ENCODE measurements at regions not wholly inside any gene's neighbourhood (a gene's known extent, or its start where the extent isn't known, plus 50 kb on each side); places are given as distances from the start of the nearest gene placed in this dataset.

DNA sequence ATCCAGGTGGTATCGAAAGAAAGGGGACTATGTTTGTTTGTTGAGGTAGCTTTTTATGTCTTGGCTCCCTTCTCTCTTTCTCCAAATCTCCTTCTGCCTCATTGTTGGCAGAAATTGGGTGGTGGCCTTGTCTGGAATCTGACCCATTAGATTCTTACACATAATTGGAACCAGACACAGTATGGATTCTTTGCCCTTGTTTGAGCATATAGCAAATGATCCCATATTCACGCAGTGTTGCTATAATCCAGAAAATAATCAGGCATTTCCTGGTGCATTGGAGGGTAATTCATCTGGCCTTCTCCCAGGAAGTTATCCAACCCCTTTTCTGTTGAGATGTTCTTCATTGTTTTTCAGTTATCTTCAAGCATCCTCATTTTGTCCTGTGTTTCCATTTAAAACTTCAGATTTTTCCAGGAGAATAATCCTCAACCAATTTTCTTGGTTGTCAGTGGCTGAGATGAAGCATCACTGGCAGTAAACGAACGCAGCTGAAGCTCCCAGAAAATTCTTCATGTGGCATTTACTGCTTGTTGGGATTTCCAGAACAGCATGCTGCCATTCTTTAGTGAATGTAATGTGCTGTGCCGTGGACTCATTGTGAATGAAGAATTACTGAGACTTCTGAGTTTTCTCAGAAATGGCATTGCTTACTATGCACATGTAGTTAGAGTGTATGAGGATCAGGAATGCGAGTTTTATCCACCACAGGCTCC, 70.5 kb upstream of the NTRK2 start:
- H3K9me3 ChIP-seq = no peaks in the 10 kb centered on the region
- H3K4me3 ChIP-seq = no peak overlapping the region
- no peak overlapping the region for H3K27ac ChIP-seq
- ChIA-PET CTCF (interaction anchor here (0.6 kb wide), 1 partner anchor 422 kb away, joined by 4 read pairs; no protein-coding TSS in a partner anchor), POLR2A (no interaction called here)
- DNase-seq (ENCODE audit: low read depth in 1 of 2, low spot score in 1 of 2) = no peak
- H3K4me2 ChIP-seq = no peak overlapping the region
- ATAC-seq = no peak
- no peak for FAIRE-seq
- no peaks in the 10 kb centered on the region for H3K4me1 ChIP-seq
- 7% methylated on average over 6 of the region's 6 CpGs for WGBS (ENCODE audit: missing lambda C conversion rate)
- TF ChIP-seq MAZ (IDR thresholded peaks at IDR 0.05; ENCODE audit: borderline replicate concordance, low read depth, low read length) = no peak
- TF ChIP-seq KDM1A (IDR thresholded peaks at IDR 0.05; ENCODE audit: low read depth) = no peak
- TF ChIP-seq TFCP2L1 (CRISPR knock-in tag; IDR thresholded peaks at IDR 0.05) = no peak
- no peak for TF ChIP-seq RAD21 (conservative IDR thresholded peaks at IDR 0.05 in 1 of 2, IDR thresholded peaks at IDR 0.05 in 1 of 2)
- TF ChIP-seq RNF2 (IDR thresholded peaks at IDR 0.05; ENCODE audit: borderline replicate concordance, low read depth) = no peak

DNA sequence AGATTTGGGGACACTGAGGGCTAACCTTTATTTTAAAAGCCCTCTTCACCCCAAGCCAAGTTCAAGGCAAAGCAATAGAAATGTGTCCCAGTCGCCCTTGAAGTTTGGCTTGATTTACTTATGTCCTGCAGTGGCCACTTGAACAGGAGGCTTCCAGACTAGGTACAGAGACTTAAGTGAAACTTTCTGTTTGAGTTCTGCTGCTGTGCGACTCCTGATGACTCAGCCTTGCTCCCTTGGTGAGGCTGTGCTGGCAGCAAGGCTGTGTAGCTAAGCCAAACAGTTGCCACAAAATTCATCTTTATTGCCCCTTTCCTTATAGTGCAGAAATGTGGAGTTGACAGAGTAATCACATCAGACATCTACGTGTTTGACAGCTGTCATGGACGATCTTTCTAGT, 68.8 kb upstream of the NTRK2 start:
- Histone ChIP-seq H3K27ac (no peak overlapping the region), H3K4me1 (no peaks in the 10 kb centered on the region), H3K4me2 (no peak overlapping the region), H3K4me3 (no peak overlapping the region), H3K9me3 (no peaks in the 10 kb centered on the region)
- ChIA-PET POLR2A (no interaction called here), CTCF (interaction anchor here (0.6 kb wide), 1 partner anchor 98 kb away, joined by 3 read pairs; no protein-coding TSS in a partner anchor)
- TF ChIP-seq MAZ (IDR thresholded peaks at IDR 0.05; ENCODE audit: borderline replicate concordance, low read depth, low read length) (no peak), MYC (IDR thresholded peaks at IDR 0.05; ENCODE audit: borderline replicate concordance, low read length) (no peak), FOSL2 (IDR thresholded peaks at IDR 0.05) (no peak), FOSL2 (CRISPR knock-in tag; IDR thresholded peaks at IDR 0.05) (no peak), NPAS2 (CRISPR knock-in tag; IDR thresholded peaks at IDR 0.05; ENCODE audit: borderline replicate concordance) (no peak), CHD4 (IDR thresholded peaks at IDR 0.05; ENCODE audit: borderline replicate concordance) (no peak), HOXA7 (CRISPR knock-in tag; IDR thresholded peaks at IDR 0.05) (no peak), POLR2AphosphoS2 (conservative IDR thresholded peaks at IDR 0.05; ENCODE audit: low read length) (no peak), SMC3 (IDR thresholded peaks at IDR 0.05) (no peak), ZC3H11A (IDR thresholded peaks at IDR 0.05) (no peak), HOXB13 (CRISPR knock-in tag; IDR thresholded peaks at IDR 0.05; ENCODE audit: low read depth) (no peak)
- TF ChIP-seq, protein P1, sequence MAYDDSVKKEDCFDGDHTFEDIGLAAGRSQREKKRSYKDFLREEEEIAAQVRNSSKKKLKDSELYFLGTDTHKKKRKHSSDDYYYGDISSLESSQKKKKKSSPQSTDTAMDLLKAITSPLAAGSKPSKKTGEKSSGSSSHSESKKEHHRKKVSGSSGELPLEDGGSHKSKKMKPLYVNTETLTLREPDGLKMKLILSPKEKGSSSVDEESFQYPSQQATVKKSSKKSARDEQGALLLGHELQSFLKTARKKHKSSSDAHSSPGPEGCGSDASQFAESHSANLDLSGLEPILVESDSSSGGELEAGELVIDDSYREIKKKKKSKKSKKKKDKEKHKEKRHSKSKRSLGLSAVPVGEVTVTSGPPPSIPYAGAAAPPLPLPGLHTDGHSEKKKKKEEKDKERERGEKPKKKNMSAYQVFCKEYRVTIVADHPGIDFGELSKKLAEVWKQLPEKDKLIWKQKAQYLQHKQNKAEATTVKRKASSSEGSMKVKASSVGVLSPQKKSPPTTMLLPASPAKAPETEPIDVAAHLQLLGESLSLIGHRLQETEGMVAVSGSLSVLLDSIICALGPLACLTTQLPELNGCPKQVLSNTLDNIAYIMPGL (CRISPR knock-in tag; IDR thresholded peaks at IDR 0.05; ENCODE audit: borderline replicate concordance) = no peak
- DNase-seq (ENCODE audit: low read depth in 1 of 2, low spot score in 1 of 2) (peak in 1 of 2 experiments; percentile 2), ATAC-seq (no peak), FAIRE-seq (no peak)
- WGBS (ENCODE audit: missing lambda C conversion rate) = 3% methylated on average over 4 of the region's 4 CpGs

DNA sequence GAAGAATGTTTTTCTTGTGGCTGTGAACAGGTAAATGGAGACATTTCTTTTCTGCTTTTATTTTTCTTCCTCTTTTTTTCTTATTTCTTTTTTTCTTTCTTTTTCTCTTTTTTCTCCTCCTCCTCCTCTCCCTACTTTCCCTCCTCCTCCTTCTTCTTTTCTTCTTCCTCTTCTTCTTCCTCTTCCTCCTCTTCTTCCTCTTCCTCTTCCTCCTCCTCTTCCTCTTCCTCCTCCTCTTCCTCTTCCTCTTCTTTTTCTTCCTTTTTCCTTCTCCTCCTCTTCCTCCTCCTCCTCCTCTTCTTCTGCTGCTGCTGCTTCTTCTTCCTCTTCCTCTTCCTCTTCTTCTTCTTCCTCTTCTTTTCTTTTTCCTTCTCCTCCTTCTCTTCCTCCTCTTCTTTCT, 65.3 kb upstream of the NTRK2 start:
- CTCF ChIA-PET = interaction anchor here (0.6 kb wide), 1 partner anchor 599 kb away, joined by 3 read pairs; no protein-coding TSS in a partner anchor
- POLR2A ChIA-PET = no interaction called here
- H3K27ac ChIP-seq = no peak overlapping the region
- ATAC-seq = no peak
- no peak for FAIRE-seq
- H3K9me3 ChIP-seq = no peaks in the 10 kb centered on the region
- no peak overlapping the region for H3K4me3 ChIP-seq
- no peak for DNase-seq (ENCODE audit: low read depth in 1 of 2, low spot score in 1 of 2)
- H3K4me2 ChIP-seq = no peak overlapping the region
- TF ChIP-seq EHF (CRISPR knock-in tag; IDR thresholded peaks at IDR 0.05) = no peak
- no peak for TF ChIP-seq ZC3H11A (IDR thresholded peaks at IDR 0.05)
- no peak for TF ChIP-seq NFE2L2 (conservative IDR thresholded peaks at IDR 0.05; ENCODE audit: low read length)
- no peak for TF ChIP-seq NPAS2 (CRISPR knock-in tag; IDR thresholded peaks at IDR 0.05; ENCODE audit: borderline replicate concordance)
- TF ChIP-seq, protein P2, sequence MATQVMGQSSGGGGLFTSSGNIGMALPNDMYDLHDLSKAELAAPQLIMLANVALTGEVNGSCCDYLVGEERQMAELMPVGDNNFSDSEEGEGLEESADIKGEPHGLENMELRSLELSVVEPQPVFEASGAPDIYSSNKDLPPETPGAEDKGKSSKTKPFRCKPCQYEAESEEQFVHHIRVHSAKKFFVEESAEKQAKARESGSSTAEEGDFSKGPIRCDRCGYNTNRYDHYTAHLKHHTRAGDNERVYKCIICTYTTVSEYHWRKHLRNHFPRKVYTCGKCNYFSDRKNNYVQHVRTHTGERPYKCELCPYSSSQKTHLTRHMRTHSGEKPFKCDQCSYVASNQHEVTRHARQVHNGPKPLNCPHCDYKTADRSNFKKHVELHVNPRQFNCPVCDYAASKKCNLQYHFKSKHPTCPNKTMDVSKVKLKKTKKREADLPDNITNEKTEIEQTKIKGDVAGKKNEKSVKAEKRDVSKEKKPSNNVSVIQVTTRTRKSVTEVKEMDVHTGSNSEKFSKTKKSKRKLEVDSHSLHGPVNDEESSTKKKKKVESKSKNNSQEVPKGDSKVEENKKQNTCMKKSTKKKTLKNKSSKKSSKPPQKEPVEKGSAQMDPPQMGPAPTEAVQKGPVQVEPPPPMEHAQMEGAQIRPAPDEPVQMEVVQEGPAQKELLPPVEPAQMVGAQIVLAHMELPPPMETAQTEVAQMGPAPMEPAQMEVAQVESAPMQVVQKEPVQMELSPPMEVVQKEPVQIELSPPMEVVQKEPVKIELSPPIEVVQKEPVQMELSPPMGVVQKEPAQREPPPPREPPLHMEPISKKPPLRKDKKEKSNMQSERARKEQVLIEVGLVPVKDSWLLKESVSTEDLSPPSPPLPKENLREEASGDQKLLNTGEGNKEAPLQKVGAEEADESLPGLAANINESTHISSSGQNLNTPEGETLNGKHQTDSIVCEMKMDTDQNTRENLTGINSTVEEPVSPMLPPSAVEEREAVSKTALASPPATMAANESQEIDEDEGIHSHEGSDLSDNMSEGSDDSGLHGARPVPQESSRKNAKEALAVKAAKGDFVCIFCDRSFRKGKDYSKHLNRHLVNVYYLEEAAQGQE (IDR thresholded peaks at IDR 0.05) = no peak
- TF ChIP-seq BHLHE40 (IDR thresholded peaks at IDR 0.05; ENCODE audit: low read depth, low read length) = no peak
- TF ChIP-seq HDAC2 (IDR thresholded peaks at IDR 0.05) = no peak
- TF ChIP-seq KDM5A (IDR thresholded peaks at IDR 0.05) = no peak
- TF ChIP-seq, protein P3, sequence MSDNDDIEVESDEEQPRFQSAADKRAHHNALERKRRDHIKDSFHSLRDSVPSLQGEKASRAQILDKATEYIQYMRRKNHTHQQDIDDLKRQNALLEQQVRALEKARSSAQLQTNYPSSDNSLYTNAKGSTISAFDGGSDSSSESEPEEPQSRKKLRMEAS (IDR thresholded peaks at IDR 0.05) = no peak
- no peak for TF ChIP-seq JUNB (IDR thresholded peaks at IDR 0.05)
- TF ChIP-seq ZNF302 (CRISPR knock-in tag; IDR thresholded peaks at IDR 0.05) = no peak
- TF ChIP-seq RNF2 (IDR thresholded peaks at IDR 0.05; ENCODE audit: borderline replicate concordance, low read depth) = no peak
- TF ChIP-seq MYC (IDR thresholded peaks at IDR 0.05; ENCODE audit: borderline replicate concordance, low read length) = no peak
- no peak for TF ChIP-seq EP300 (IDR thresholded peaks at IDR 0.05)
- TF ChIP-seq NR3C1 (IDR thresholded peaks at IDR 0.05) = no peak
- H3K4me1 ChIP-seq = no peaks in the 10 kb centered on the region

Data from A549 (cell line).